ENCODE measurements at regions not wholly inside any gene's neighbourhood (a gene's known extent, or its start where the extent isn't known, plus 50 kb on each side); places are given as distances from the start of the nearest gene placed in this dataset.

GRCh38 chr17:6274310-6274709 lies 160.6 kb downstream of the AIPL1 start (continued):
- no peak for TF ChIP-seq CHD1 (IDR thresholded peaks at IDR 0.05; ENCODE audit: low read depth, low read length)

All from H1 (cell line).